ENCODE measurements at regions not wholly inside any gene's neighbourhood (a gene's known extent, or its start where the extent isn't known, plus 50 kb on each side); places are given as distances from the start of the nearest gene placed in this dataset.

- TF ChIP-seq CTCF (IDR thresholded peaks at IDR 0.05; ENCODE audit: insufficient read depth, low read length, poor library complexity, severe bottlenecking): no peak
- no peak for TF ChIP-seq EZH2phosphoT487 (conservative IDR thresholded peaks at IDR 0.05; ENCODE audit: low read length)
Observed at GRCh38 chr7:17689361-17689902, 250.9 kb downstream of the SNX13 start.
